Liver (tissue), 8 donors: ENCODE measurements at regions not wholly inside any gene's neighbourhood (a gene's known extent, or its start where the extent isn't known, plus 50 kb on each side); places are given as distances from the start of the nearest gene placed in this dataset.
A peak's percentile ranks its signal among the peaks of the same experiment; 100 is the strongest.

Experiments
- DNase-seq: peaks from one replicate; pipeline ENCODE4 v3.0.0-alpha.2; 2017; ENCODE audit warnings: low spot score
- H3K27ac ChIP-seq, 2 donors: one replicate each; pipeline ENCODE4 v1.7.0; 2013; ENCODE audit warnings: inconsistent platforms in 2 of 2, low read length in 2 of 2, control low read depth in 1 of 2, low read depth in 1 of 2, mild to moderate bottlenecking in 1 of 2
- H3K27me3 ChIP-seq, 4 donors: one replicate each; pipeline versions ENCODE4 v1.6.1 to v1.7.0; 2013; ENCODE audit warnings: low read length in 3 of 4, inconsistent platforms in 1 of 4, mild to moderate bottlenecking in 1 of 4, moderate library complexity in 1 of 4; ENCODE audit not compliant: control insufficient read depth in 4 of 4, insufficient read depth in 4 of 4
- H3K36me3 ChIP-seq, 4 donors: one replicate each; pipeline versions ENCODE4 v1.6.1 to v1.7.0; 2013; ENCODE audit warnings: low read length in 3 of 4, mild to moderate bottlenecking in 3 of 4, low read depth in 1 of 4, moderate library complexity in 1 of 4; ENCODE audit not compliant: control insufficient read depth in 4 of 4, insufficient read depth in 3 of 4
- H3K4me1 ChIP-seq, 4 donors: one replicate each; pipeline versions ENCODE4 v1.6.1 to v1.7.0; 2013; ENCODE audit warnings: low read length in 3 of 4, mild to moderate bottlenecking in 3 of 4, moderate library complexity in 1 of 4; ENCODE audit not compliant: control insufficient read depth in 4 of 4, insufficient read depth in 4 of 4
- H3K4me3 ChIP-seq, 3 donors: one replicate each; pipeline versions ENCODE4 v1.6.1 to v1.7.0; 2013; ENCODE audit warnings: low read length in 3 of 3, control low read depth in 1 of 3, low read depth in 1 of 3, mild to moderate bottlenecking in 1 of 3
- H3K9ac ChIP-seq, 2 donors: one replicate each; pipeline ENCODE4 v1.7.0; 2013; ENCODE audit warnings: low read length in 2 of 2, mild to moderate bottlenecking in 2 of 2, moderate library complexity in 2 of 2, control low read depth in 1 of 2, low read depth in 1 of 2
- H3K9me3 ChIP-seq, 4 donors: one replicate each; pipeline versions ENCODE4 v1.6.1 to v1.7.0; 2013; ENCODE audit warnings: low read length in 3 of 4; ENCODE audit not compliant: control insufficient read depth in 4 of 4
- GABPA ChIP-seq, 2 donors: IDR thresholded peaks in 1 of 2; conservative IDR thresholded peaks in 1 of 2; 2 replicates each; pipeline ENCODE4 v1.6.1; 2016; ENCODE audit warnings: antibody characterized with exemption in 2 of 2, mild to moderate bottlenecking in 1 of 2, moderate library complexity in 1 of 2
- HNF4A ChIP-seq, 2 donors: conservative IDR thresholded peaks; 2 replicates each; pipeline ENCODE4 v1.6.1; 2016; ENCODE audit warnings: antibody characterized with exemption in 2 of 2, mild to moderate bottlenecking in 2 of 2
- HNF4G ChIP-seq: IDR thresholded peaks from 2 replicates; pipeline ENCODE4 v1.6.1; 2016; ENCODE audit warnings: antibody characterized with exemption
- JUND ChIP-seq, 2 donors: IDR thresholded peaks; 2 replicates each; pipeline ENCODE4 v1.6.1; 2016; ENCODE audit warnings: antibody characterized with exemption in 2 of 2
- NR2F2 ChIP-seq: IDR thresholded peaks from 2 replicates; pipeline ENCODE4 v1.6.1; 2016; ENCODE audit warnings: antibody characterized with exemption
- RAD21 ChIP-seq, 2 donors: IDR thresholded peaks; 2 replicates each; pipeline ENCODE4 v1.6.1; 2016; ENCODE audit warnings: antibody characterized with exemption in 2 of 2, mild to moderate bottlenecking in 2 of 2
- RXRA ChIP-seq, 2 donors: IDR thresholded peaks; 2 replicates each; pipeline ENCODE4 v1.6.1; 2017 to 2018; ENCODE audit warnings: antibody characterized with exemption in 2 of 2, mild to moderate bottlenecking in 1 of 2
- SP1 ChIP-seq: IDR thresholded peaks from 2 replicates; pipeline ENCODE4 v1.6.1; 2018; ENCODE audit warnings: antibody characterized with exemption, mild to moderate bottlenecking
- WGBS: extraction: QIAGEN DNeasy Blood & Tissue Kit; methylation state at CpG from one replicate; pipeline ENCODE4 v1.1.7; 2013; 5-methylcytosine and 5-hydroxymethylcytosine counted together
- TF ChIP-seq, protein P1 (sequence below): IDR thresholded peaks from 2 replicates; pipeline ENCODE4 v1.6.1; 2016; ENCODE audit warnings: antibody characterized with exemption, mild to moderate bottlenecking
- TF ChIP-seq, protein P2 (sequence below): IDR thresholded peaks from 2 replicates; pipeline ENCODE4 v1.6.1; 2016; ENCODE audit warnings: antibody characterized with exemption
- TF ChIP-seq, protein P3 (sequence below): fragments of 150-350 bp; IDR thresholded peaks from 2 replicates; pipeline ENCODE4 v1.5.1; 2017; ENCODE audit warnings: improper control_type of control experiment, low read depth, low read length; ENCODE audit not compliant: missing input control
- donor health status: healthy.
- donor health status: healthy.
- donor health status: healthy.
- donor health status: healthy.
- donor health status: healthy.

DNA sequence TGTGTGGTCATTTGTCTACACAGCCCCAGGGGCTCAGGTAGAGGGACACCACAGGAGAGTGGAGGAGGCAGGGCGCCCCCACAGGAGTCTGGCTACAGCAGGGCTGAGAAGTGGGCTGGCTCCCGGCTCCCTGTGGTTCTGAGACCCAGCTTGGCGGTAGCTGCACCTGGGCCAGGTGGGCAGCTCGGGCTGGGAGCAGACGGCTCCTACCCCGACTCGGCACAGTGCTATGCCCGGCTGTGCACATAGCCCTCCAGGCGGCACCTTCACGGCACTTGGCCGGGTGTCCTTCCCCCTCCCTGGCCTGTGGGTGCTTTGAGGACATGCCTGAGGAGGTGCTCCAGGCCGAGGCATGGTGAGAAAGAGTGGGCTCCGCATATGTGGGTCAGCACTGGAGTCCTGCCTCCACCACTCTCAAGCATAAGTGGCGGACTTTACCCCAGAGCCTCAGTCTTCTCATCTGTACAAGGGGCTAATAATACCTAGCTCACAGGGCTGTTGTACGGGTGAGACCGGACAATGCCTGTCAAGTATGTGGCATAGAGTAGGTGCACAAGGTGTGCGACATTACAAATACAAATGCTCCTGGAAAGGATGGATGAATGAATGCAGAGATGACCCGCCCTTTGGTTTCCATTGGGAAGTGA, 50.1 kb upstream of the JPH3 start:
- Histone ChIP-seq H3K36me3 (no peaks in the 10 kb centered on the region), H3K9ac (no peak overlapping the region), H3K27ac (no peak overlapping the region), H3K4me1 (peaks cover 0 to 30% (median 20%) of the 10 kb centered on the region in 4 donors), H3K4me3 (no peak overlapping the region), H3K9me3 (no peaks in the 10 kb centered on the region), H3K27me3 (no peaks in the 10 kb centered on the region)
- DNase-seq = no peak
- 92% methylated on average over 18 of the region's 18 CpGs for WGBS
- no peak for TF ChIP-seq RXRA (IDR thresholded peaks at IDR 0.05)
- TF ChIP-seq HNF4A (conservative IDR thresholded peaks at IDR 0.05) = peak in 1 of 2 donors; percentile 13

DNA sequence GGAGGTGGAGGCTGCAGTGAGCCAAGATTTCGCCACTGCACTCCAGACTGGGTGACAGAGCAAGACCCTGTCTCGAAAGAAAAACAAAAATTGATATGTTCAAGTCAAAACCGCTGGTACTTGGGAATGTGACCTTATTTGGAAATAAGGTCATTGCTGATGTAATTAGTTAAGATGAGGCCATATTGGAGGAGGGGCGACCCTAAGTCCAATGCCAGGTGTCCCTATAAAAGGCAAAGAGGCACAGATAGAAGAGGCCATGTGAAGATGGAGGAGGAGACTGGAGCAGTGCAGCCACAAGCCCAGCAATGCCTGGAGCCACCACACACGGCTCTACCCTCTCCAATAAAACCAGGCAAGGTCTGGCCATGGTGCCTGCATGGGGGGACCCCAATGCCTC, 50.8 kb upstream of the JPH3 start:
- 65% methylated on average over 5 of the region's 5 CpGs for WGBS
- Histone ChIP-seq H3K27ac (no peak overlapping the region), H3K4me1 (peaks cover 0 to 23% (median 14%) of the 10 kb centered on the region in 4 donors), H3K9me3 (no peaks in the 10 kb centered on the region), H3K36me3 (no peaks in the 10 kb centered on the region), H3K9ac (no peak overlapping the region), H3K4me3 (no peak overlapping the region), H3K27me3 (no peaks in the 10 kb centered on the region)
- TF ChIP-seq HNF4G (no peak), RAD21 (IDR thresholded peaks at IDR 0.05) (peak; percentile 8 to 28), RXRA (IDR thresholded peaks at IDR 0.05) (peak; percentile 69 to 72), JUND (IDR thresholded peaks at IDR 0.05) (no peak), NR2F2 (peak; percentile 51), SP1 (peak; percentile 58), GABPA (IDR thresholded peaks at IDR 0.05 in 1 of 2, conservative IDR thresholded peaks at IDR 0.05 in 1 of 2) (no peak), HNF4A (conservative IDR thresholded peaks at IDR 0.05) (peak; percentile 64 to 66)
- TF ChIP-seq, protein P1, sequence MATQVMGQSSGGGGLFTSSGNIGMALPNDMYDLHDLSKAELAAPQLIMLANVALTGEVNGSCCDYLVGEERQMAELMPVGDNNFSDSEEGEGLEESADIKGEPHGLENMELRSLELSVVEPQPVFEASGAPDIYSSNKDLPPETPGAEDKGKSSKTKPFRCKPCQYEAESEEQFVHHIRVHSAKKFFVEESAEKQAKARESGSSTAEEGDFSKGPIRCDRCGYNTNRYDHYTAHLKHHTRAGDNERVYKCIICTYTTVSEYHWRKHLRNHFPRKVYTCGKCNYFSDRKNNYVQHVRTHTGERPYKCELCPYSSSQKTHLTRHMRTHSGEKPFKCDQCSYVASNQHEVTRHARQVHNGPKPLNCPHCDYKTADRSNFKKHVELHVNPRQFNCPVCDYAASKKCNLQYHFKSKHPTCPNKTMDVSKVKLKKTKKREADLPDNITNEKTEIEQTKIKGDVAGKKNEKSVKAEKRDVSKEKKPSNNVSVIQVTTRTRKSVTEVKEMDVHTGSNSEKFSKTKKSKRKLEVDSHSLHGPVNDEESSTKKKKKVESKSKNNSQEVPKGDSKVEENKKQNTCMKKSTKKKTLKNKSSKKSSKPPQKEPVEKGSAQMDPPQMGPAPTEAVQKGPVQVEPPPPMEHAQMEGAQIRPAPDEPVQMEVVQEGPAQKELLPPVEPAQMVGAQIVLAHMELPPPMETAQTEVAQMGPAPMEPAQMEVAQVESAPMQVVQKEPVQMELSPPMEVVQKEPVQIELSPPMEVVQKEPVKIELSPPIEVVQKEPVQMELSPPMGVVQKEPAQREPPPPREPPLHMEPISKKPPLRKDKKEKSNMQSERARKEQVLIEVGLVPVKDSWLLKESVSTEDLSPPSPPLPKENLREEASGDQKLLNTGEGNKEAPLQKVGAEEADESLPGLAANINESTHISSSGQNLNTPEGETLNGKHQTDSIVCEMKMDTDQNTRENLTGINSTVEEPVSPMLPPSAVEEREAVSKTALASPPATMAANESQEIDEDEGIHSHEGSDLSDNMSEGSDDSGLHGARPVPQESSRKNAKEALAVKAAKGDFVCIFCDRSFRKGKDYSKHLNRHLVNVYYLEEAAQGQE = peak; percentile 59
- no peak for DNase-seq

DNA sequence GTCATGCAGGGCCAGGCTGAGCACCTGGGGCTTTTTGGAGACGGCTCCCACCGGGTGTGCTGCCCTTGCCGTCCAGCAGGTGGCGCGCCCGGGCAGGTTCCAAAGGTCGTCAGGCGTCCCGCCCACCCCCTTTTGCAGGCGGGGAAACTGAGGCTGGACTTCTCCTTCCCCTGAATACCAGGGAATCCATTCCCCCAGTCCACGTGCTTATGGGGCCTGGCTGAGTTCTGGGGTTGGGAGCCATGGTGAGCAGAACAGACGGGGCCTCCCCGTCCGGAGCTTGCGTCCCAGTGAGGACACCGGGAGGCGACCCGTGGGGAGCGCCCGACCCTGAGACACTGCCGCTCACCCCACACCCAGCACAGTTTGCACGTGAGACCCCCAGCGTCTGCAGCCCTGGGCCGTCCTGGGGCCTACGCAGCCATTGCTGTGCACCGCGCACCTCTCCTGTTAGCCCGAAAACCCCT, 51.8 kb upstream of the JPH3 start:
- Histone ChIP-seq H3K36me3 (no peaks in the 10 kb centered on the region), H3K9me3 (no peaks in the 10 kb centered on the region), H3K27me3 (no peaks in the 10 kb centered on the region), H3K27ac (no peak overlapping the region), H3K4me1 (peaks cover 0 to 16% (median 9%) of the 10 kb centered on the region in 4 donors), H3K4me3 (no peak overlapping the region), H3K9ac (no peak overlapping the region)
- DNase-seq = peak; percentile 77
- peak in 1 of 2 donors; percentile 28 for TF ChIP-seq RXRA (IDR thresholded peaks at IDR 0.05)
- no peak for TF ChIP-seq NR2F2
- TF ChIP-seq, protein P2, sequence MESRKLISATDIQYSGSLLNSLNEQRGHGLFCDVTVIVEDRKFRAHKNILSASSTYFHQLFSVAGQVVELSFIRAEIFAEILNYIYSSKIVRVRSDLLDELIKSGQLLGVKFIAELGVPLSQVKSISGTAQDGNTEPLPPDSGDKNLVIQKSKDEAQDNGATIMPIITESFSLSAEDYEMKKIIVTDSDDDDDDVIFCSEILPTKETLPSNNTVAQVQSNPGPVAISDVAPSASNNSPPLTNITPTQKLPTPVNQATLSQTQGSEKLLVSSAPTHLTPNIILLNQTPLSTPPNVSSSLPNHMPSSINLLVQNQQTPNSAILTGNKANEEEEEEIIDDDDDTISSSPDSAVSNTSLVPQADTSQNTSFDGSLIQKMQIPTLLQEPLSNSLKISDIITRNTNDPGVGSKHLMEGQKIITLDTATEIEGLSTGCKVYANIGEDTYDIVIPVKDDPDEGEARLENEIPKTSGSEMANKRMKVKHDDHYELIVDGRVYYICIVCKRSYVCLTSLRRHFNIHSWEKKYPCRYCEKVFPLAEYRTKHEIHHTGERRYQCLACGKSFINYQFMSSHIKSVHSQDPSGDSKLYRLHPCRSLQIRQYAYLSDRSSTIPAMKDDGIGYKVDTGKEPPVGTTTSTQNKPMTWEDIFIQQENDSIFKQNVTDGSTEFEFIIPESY = no peak
- TF ChIP-seq HNF4A (conservative IDR thresholded peaks at IDR 0.05) = peak; percentile 69 to 78
- TF ChIP-seq RAD21 (IDR thresholded peaks at IDR 0.05) = peak; percentile 51 to 79
- TF ChIP-seq, protein P3, sequence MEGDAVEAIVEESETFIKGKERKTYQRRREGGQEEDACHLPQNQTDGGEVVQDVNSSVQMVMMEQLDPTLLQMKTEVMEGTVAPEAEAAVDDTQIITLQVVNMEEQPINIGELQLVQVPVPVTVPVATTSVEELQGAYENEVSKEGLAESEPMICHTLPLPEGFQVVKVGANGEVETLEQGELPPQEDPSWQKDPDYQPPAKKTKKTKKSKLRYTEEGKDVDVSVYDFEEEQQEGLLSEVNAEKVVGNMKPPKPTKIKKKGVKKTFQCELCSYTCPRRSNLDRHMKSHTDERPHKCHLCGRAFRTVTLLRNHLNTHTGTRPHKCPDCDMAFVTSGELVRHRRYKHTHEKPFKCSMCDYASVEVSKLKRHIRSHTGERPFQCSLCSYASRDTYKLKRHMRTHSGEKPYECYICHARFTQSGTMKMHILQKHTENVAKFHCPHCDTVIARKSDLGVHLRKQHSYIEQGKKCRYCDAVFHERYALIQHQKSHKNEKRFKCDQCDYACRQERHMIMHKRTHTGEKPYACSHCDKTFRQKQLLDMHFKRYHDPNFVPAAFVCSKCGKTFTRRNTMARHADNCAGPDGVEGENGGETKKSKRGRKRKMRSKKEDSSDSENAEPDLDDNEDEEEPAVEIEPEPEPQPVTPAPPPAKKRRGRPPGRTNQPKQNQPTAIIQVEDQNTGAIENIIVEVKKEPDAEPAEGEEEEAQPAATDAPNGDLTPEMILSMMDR = peak; percentile 72
- TF ChIP-seq HNF4G = peak; percentile 77
- 58% methylated on average over 28 of the region's 28 CpGs for WGBS
